ENCODE measurements at regions not wholly inside any gene's neighbourhood (a gene's known extent, or its start where the extent isn't known, plus 50 kb on each side); places are given as distances from the start of the nearest gene placed in this dataset.
"Not testable (repeated sequence)": the region's sequence is repeated elsewhere in the genome, so short reads cannot be mapped to it uniquely, and the experiment has no call there.

DNA sequence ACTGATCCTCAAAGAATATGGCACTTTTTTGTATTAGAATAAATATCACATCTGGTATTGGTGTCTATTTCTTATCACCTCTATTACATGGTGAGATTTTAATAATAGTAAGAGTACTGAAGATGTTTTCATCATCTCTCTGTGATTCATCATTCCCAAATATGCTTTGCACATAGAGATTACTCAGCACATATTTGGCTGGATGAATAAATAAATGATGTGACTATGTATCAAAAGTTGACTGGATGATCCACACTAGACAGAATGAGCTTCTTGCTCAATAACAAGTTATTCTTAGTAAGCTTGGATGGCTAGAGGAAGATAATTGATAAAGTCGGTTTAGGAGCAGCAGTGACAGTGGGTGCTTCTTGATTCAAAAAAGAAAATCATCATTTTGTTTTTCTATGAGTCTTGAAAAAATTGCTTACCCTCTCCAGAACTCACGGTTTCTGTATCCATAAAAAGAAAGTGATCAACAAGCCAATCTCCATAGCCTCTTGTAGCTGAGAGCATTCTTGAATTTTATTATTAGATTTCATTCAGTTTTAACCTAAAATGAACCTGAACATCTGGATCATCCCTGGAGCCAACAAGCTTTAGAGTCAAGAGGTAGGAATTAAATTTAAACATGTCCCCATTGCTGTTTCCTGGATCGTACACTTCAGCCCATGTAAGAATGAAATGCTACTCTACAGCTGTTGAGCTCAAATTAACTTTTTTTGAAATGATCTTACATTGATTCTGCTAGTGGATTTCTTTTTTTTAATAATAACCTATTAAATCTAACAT is 104.8 kb upstream of the OSTN start:
- TF ChIP-seq, protein P1, sequence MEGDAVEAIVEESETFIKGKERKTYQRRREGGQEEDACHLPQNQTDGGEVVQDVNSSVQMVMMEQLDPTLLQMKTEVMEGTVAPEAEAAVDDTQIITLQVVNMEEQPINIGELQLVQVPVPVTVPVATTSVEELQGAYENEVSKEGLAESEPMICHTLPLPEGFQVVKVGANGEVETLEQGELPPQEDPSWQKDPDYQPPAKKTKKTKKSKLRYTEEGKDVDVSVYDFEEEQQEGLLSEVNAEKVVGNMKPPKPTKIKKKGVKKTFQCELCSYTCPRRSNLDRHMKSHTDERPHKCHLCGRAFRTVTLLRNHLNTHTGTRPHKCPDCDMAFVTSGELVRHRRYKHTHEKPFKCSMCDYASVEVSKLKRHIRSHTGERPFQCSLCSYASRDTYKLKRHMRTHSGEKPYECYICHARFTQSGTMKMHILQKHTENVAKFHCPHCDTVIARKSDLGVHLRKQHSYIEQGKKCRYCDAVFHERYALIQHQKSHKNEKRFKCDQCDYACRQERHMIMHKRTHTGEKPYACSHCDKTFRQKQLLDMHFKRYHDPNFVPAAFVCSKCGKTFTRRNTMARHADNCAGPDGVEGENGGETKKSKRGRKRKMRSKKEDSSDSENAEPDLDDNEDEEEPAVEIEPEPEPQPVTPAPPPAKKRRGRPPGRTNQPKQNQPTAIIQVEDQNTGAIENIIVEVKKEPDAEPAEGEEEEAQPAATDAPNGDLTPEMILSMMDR (IDR thresholded peaks at IDR 0.05): no peak
- TF ChIP-seq POLR2A (IDR thresholded peaks at IDR 0.05): no peak
- no peaks in the 10 kb centered on the region for H3K36me3 ChIP-seq (replicated peaks in 1 of 2)
- WGBS, 4 donors: 46 to 75% (median 54%) methylated on average over 3 of the region's 3 CpGs
- no peak overlapping the region for H3K27ac ChIP-seq
- DNase-seq: no peak
- H3K4me3 ChIP-seq: no peak overlapping the region
- H3K27me3 ChIP-seq: no peaks in the 10 kb centered on the region
- intact Hi-C loops (cut with DNase I): no loop called here
- H3K4me1 ChIP-seq (replicated peaks in 1 of 2): no peaks in the 10 kb centered on the region
- peaks cover 0 to 2% (median 0%) of the 10 kb centered on the region in 3 donors for H3K9me3 ChIP-seq (replicated peaks in 1 of 3)

DNA sequence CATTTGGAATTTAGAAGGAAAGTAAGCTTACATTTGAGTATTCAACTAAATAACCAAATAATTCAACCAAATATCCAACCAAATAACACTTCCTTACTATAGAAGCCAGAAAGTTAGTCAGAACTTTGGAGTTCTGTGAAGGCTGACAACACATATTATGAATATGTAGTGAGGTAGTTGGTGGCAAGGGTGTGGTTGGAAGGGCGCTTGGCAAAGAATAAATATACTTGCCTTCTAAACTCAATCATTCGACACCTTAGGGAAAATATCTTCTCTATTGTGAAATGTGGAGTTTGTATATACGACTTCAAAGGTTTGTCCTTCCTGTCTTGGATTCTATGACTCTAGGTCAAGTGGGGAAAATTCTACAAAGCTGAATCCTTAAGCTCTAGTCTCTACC is 111.7 kb upstream of the OSTN start:
- H3K36me3 ChIP-seq (replicated peaks in 1 of 2): no peaks in the 10 kb centered on the region
- H3K4me1 ChIP-seq (replicated peaks in 1 of 2): no peaks in the 10 kb centered on the region
- no peak overlapping the region for H3K4me3 ChIP-seq
- no peaks in the 10 kb centered on the region for H3K9me3 ChIP-seq (replicated peaks in 1 of 3)
- H3K27ac ChIP-seq: no peak overlapping the region
- intact Hi-C loops (cut with DNase I): no loop called here
- TF ChIP-seq, protein P1 (IDR thresholded peaks at IDR 0.05): no peak
- TF ChIP-seq POLR2A (IDR thresholded peaks at IDR 0.05): no peak
- no peak for DNase-seq
- H3K27me3 ChIP-seq: no peaks in the 10 kb centered on the region
- WGBS, 4 donors: 69 to 86% (median 81%) methylated on average over 3 of the region's 3 CpGs

DNA sequence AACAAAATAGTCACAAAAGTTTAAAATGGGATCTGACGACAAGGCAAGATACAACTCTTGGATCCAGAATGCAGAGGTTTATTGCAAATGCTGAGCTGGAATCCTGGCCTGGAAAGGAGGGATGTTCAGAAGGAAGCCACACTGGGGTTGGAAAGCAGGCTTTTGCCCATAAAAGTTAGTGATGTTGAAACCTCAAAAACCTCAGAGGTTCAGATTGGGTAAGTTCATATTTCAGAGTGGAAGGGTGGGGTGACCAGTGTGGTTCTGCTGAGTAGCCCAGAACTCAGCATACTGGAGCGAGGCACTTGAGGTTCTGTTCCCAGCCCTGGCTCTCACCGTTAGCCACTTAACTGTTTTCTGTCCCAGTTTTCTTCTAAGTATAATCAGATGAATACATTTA is 114.0 kb upstream of the OSTN start:
- no peak overlapping the region for H3K4me3 ChIP-seq
- 80 to 84% (median 80%) methylated on average over 3 of the region's 3 CpGs for WGBS, 4 donors

DNA sequence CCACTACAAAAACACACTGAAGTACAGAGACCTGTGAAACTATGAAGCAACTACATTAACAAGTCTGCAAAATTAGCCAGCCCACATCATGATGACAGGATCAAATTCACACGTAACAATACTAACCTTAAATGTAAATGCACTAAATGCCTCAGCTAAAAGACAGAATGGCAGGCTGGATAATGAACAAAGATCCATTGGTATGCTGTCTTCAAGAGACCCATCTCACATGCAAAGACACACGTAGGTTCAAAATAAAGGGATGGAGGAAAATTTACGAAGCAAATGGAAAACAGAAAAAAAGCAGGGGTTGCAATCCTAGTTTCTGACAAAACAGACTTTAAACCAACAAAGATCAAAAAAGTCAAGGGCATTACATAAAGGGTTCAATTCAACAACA is 120.1 kb upstream of the OSTN start:
- H3K27ac ChIP-seq; H3K36me3 ChIP-seq (replicated peaks in 1 of 2); H3K4me3 ChIP-seq; intact Hi-C loops (cut with DNase I); DNase-seq; H3K27me3 ChIP-seq; H3K9me3 ChIP-seq (replicated peaks in 1 of 3); H3K4me1 ChIP-seq (replicated peaks in 1 of 2): not testable (repeated sequence)
- 61 to 86% (median 73%) methylated on average over 3 of the region's 3 CpGs for WGBS, 4 donors

More for the DNA sequence above, 114.0 kb upstream of the OSTN start:
- TF ChIP-seq, protein P1 (IDR thresholded peaks at IDR 0.05): no peak
- no peak for TF ChIP-seq POLR2A (IDR thresholded peaks at IDR 0.05)
- no peaks in the 10 kb centered on the region for H3K36me3 ChIP-seq (replicated peaks in 1 of 2)
- H3K27me3 ChIP-seq: no peaks in the 10 kb centered on the region
- DNase-seq: no peak
- no peaks in the 10 kb centered on the region for H3K4me1 ChIP-seq (replicated peaks in 1 of 2)
- no peaks in the 10 kb centered on the region for H3K9me3 ChIP-seq (replicated peaks in 1 of 3)
- no peak overlapping the region for H3K27ac ChIP-seq
- intact Hi-C loops (cut with DNase I): no loop called here
